OCI-LY7 (cell line): ENCODE measurements at regions not wholly inside any gene's neighbourhood (a gene's known extent, or its start where the extent isn't known, plus 50 kb on each side); places are given as distances from the start of the nearest gene placed in this dataset.

Experiments used
- CTCF ChIP-seq: fragments of 200-600 bp; sonication (generic); conservative IDR thresholded peaks from 2 replicates; pipeline ENCODE4 v1.5.1; 2014; ENCODE audit warnings: mild to moderate bottlenecking, antibody characterized with exemption, low read length, moderate library complexity, mixed read lengths
- EZH2phosphoT487 ChIP-seq: fragments of 200-600 bp; sonication (generic); IDR thresholded peaks from 2 replicates; pipeline ENCODE4 v1.6.1; 2018; ENCODE audit warnings: low read depth, borderline replicate concordance, mild to moderate bottlenecking, mixed run types, antibody characterized with exemption, low read length, moderate library complexity, mixed read lengths

GRCh38 chr11:112626731-112627130, 334.5 kb upstream of the NCAM1 start:
- no peak for TF ChIP-seq CTCF
- TF ChIP-seq EZH2phosphoT487: no peak
